Urothelium cell line (cell line): ENCODE measurements at regions not wholly inside any gene's neighbourhood (a gene's known extent, or its start where the extent isn't known, plus 50 kb on each side); places are given as distances from the start of the nearest gene placed in this dataset.

Experiments
- DNase-seq: peaks from one replicate; pipeline ENCODE4 v3.0.0; 2011; ENCODE audit warnings: low spot score, mixed read lengths
- FAIRE-seq: peaks from 2 replicates; lab custom pipeline; 2011; peaks lifted over from hg19 to GRCh38; lab: Jason Lieb, UNC

GRCh38 chr5:20276061-20276958 is 288.3 kb upstream of the CDH18 start:
- FAIRE-seq (peak; percentile 96), DNase-seq (peak; percentile 81)

- FAIRE-seq = no peak
- DNase-seq = no peak
Measured at GRCh38 chr5:20266066-20266465, 278.1 kb upstream of the CDH18 start.

GRCh38 chr5:20262896-20263295 is 274.9 kb upstream of the CDH18 start:
- DNase-seq (no peak), FAIRE-seq (no peak)

GRCh38 chr5:20254748-20255147 is 266.7 kb upstream of the CDH18 start:
- no peak for FAIRE-seq
- no peak for DNase-seq

- FAIRE-seq (no peak), DNase-seq (no peak)
Measured at GRCh38 chr5:20248118-20248517, 260.1 kb upstream of the CDH18 start.

GRCh38 chr5:20245432-20245974 is 257.5 kb upstream of the CDH18 start:
- FAIRE-seq = no peak
- no peak for DNase-seq

GRCh38 chr5:20241351-20241750 is 253.4 kb upstream of the CDH18 start:
- FAIRE-seq = no peak
- no peak for DNase-seq

- FAIRE-seq (no peak), DNase-seq (no peak)
Measured at GRCh38 chr5:20231040-20231439, 243.0 kb upstream of the CDH18 start.

- DNase-seq (no peak), FAIRE-seq (no peak)
Measured at GRCh38 chr5:20230010-20230409, 242.0 kb upstream of the CDH18 start.

GRCh38 chr5:20229303-20230005 is 241.5 kb upstream of the CDH18 start:
- DNase-seq (no peak), FAIRE-seq (no peak)

- DNase-seq (no peak), FAIRE-seq (no peak)
Measured at GRCh38 chr5:20224966-20225365, 237.0 kb upstream of the CDH18 start.

- no peak for DNase-seq
- no peak for FAIRE-seq
Measured at GRCh38 chr5:20224046-20224445, 236.0 kb upstream of the CDH18 start.

GRCh38 chr5:20223451-20223850 is 235.5 kb upstream of the CDH18 start:
- FAIRE-seq (no peak), DNase-seq (no peak)

- FAIRE-seq = no peak
Measured at GRCh38 chr5:20215257-20215656, 227.3 kb upstream of the CDH18 start.

GRCh38 chr5:20213803-20214202 is 225.8 kb upstream of the CDH18 start:
- no peak for FAIRE-seq

More at GRCh38 chr5:20215257-20215656, 227.3 kb upstream of the CDH18 start:
- DNase-seq = no peak

GRCh38 chr5:20212701-20213100 is 224.7 kb upstream of the CDH18 start:
- DNase-seq (no peak), FAIRE-seq (no peak)

More at GRCh38 chr5:20213803-20214202, 225.8 kb upstream of the CDH18 start:
- DNase-seq = no peak

- DNase-seq (no peak), FAIRE-seq (peak; percentile 23)
Measured at GRCh38 chr5:20166456-20166855, 178.5 kb upstream of the CDH18 start.

- FAIRE-seq (no peak), DNase-seq (no peak)
Measured at GRCh38 chr5:20158006-20158405, 170.0 kb upstream of the CDH18 start.

GRCh38 chr5:20157089-20157488 is 169.1 kb upstream of the CDH18 start:
- DNase-seq = no peak
- no peak for FAIRE-seq

GRCh38 chr5:20145240-20145639 is 157.2 kb upstream of the CDH18 start:
- no peak for FAIRE-seq
- no peak for DNase-seq

- no peak for FAIRE-seq
- DNase-seq = no peak
Measured at GRCh38 chr5:20129501-20129900, 141.5 kb upstream of the CDH18 start.

GRCh38 chr5:20128343-20128742 is 140.3 kb upstream of the CDH18 start:
- no peak for DNase-seq
- peak; percentile 37 for FAIRE-seq
